Mucosa of stomach (tissue), 1 donor: ENCODE measurements at regions not wholly inside any gene's neighbourhood (a gene's known extent, or its start where the extent isn't known, plus 50 kb on each side); places are given as distances from the start of the nearest gene placed in this dataset.

Source experiments
- H3K27me3 ChIP-seq: one replicate; pipeline ENCODE4 v1.7.0; 2013; ENCODE audit warnings: mild to moderate bottlenecking, low read length; ENCODE audit not compliant: control insufficient read depth, insufficient read depth
- H3K36me3 ChIP-seq: one replicate; pipeline ENCODE4 v1.7.0; 2013; ENCODE audit warnings: low read length; ENCODE audit not compliant: control insufficient read depth, insufficient read depth
- H3K4me1 ChIP-seq: one replicate; pipeline ENCODE4 v1.7.0; 2013; ENCODE audit warnings: mild to moderate bottlenecking, low read length; ENCODE audit not compliant: control insufficient read depth, insufficient read depth
- H3K4me3 ChIP-seq: one replicate; pipeline ENCODE4 v1.7.0; 2013; ENCODE audit warnings: low read length
- H3K9ac ChIP-seq: one replicate; pipeline ENCODE4 v1.7.0; 2013; ENCODE audit warnings: mild to moderate bottlenecking, low read length, moderate library complexity
- H3K9me3 ChIP-seq: one replicate; pipeline ENCODE4 v1.7.0; 2013; ENCODE audit warnings: mild to moderate bottlenecking, low read length, moderate library complexity; ENCODE audit not compliant: control insufficient read depth
- donor health status: Pancreatic carcinoma.

GRCh38 chr4:141413366-141413765 lies 192.7 kb downstream of the ZNF330 start:
- no peak overlapping the region for H3K4me3 ChIP-seq
- H3K4me1 ChIP-seq: no peaks in the 10 kb centered on the region
- no peak overlapping the region for H3K9ac ChIP-seq
- H3K27me3 ChIP-seq: no peaks in the 10 kb centered on the region
- H3K9me3 ChIP-seq: no peaks in the 10 kb centered on the region
- H3K36me3 ChIP-seq: no peaks in the 10 kb centered on the region

GRCh38 chr4:141415651-141416050 lies 195.0 kb downstream of the ZNF330 start:
- Histone ChIP-seq H3K4me3 (no peak overlapping the region), H3K27me3 (no peaks in the 10 kb centered on the region), H3K9me3 (no peaks in the 10 kb centered on the region), H3K4me1 (no peaks in the 10 kb centered on the region), H3K36me3 (no peaks in the 10 kb centered on the region), H3K9ac (no peak overlapping the region)

GRCh38 chr4:141416219-141416618 lies 195.5 kb downstream of the ZNF330 start:
- Histone ChIP-seq H3K36me3 (no peaks in the 10 kb centered on the region), H3K4me3 (no peak overlapping the region), H3K9me3 (no peaks in the 10 kb centered on the region), H3K4me1 (no peaks in the 10 kb centered on the region), H3K9ac (no peak overlapping the region), H3K27me3 (no peaks in the 10 kb centered on the region)

GRCh38 chr4:141416677-141417363 lies 196.1 kb downstream of the ZNF330 start:
- Histone ChIP-seq H3K36me3 (no peaks in the 10 kb centered on the region), H3K4me3 (no peak overlapping the region), H3K9me3 (no peaks in the 10 kb centered on the region), H3K4me1 (no peaks in the 10 kb centered on the region), H3K9ac (no peak overlapping the region), H3K27me3 (no peaks in the 10 kb centered on the region)

GRCh38 chr4:141417387-141417786 lies 196.7 kb downstream of the ZNF330 start:
- Histone ChIP-seq H3K4me3 (no peak overlapping the region), H3K9ac (no peak overlapping the region), H3K4me1 (no peaks in the 10 kb centered on the region), H3K9me3 (no peaks in the 10 kb centered on the region), H3K36me3 (no peaks in the 10 kb centered on the region), H3K27me3 (no peaks in the 10 kb centered on the region)

GRCh38 chr4:141425124-141425523 lies 204.4 kb downstream of the ZNF330 start:
- Histone ChIP-seq H3K36me3 (no peaks in the 10 kb centered on the region), H3K9ac (no peak overlapping the region), H3K9me3 (no peaks in the 10 kb centered on the region), H3K27me3 (no peaks in the 10 kb centered on the region), H3K4me3 (no peak overlapping the region), H3K4me1 (no peaks in the 10 kb centered on the region)

GRCh38 chr4:141427726-141428296 lies 207.1 kb downstream of the ZNF330 start:
- Histone ChIP-seq H3K9me3 (no peaks in the 10 kb centered on the region), H3K36me3 (no peaks in the 10 kb centered on the region), H3K4me1 (no peaks in the 10 kb centered on the region), H3K4me3 (no peak overlapping the region), H3K27me3 (no peaks in the 10 kb centered on the region), H3K9ac (no peak overlapping the region)

GRCh38 chr4:141429933-141430332 lies 206.4 kb upstream of the IL15 start:
- Histone ChIP-seq H3K36me3 (no peaks in the 10 kb centered on the region), H3K9ac (no peak overlapping the region)

GRCh38 chr4:141430686-141431085 lies 205.7 kb upstream of the IL15 start:
- no peaks in the 10 kb centered on the region for H3K4me1 ChIP-seq
- H3K27me3 ChIP-seq: no peaks in the 10 kb centered on the region
- H3K4me3 ChIP-seq: no peak overlapping the region
- H3K9me3 ChIP-seq: no peaks in the 10 kb centered on the region
- H3K36me3 ChIP-seq: no peaks in the 10 kb centered on the region
- no peak overlapping the region for H3K9ac ChIP-seq

More at GRCh38 chr4:141429933-141430332, 206.4 kb upstream of the IL15 start:
- no peaks in the 10 kb centered on the region for H3K9me3 ChIP-seq
- H3K4me3 ChIP-seq: no peak overlapping the region
- H3K4me1 ChIP-seq: no peaks in the 10 kb centered on the region
- H3K27me3 ChIP-seq: no peaks in the 10 kb centered on the region

GRCh38 chr4:141432000-141432712 lies 204.2 kb upstream of the IL15 start:
- H3K9ac ChIP-seq: no peak overlapping the region
- no peaks in the 10 kb centered on the region for H3K27me3 ChIP-seq
- no peaks in the 10 kb centered on the region for H3K4me1 ChIP-seq
- H3K9me3 ChIP-seq: no peaks in the 10 kb centered on the region
- no peaks in the 10 kb centered on the region for H3K36me3 ChIP-seq
- no peak overlapping the region for H3K4me3 ChIP-seq

- Histone ChIP-seq H3K9ac (no peak overlapping the region), H3K36me3 (no peaks in the 10 kb centered on the region), H3K4me3 (no peak overlapping the region), H3K27me3 (no peaks in the 10 kb centered on the region), H3K9me3 (no peaks in the 10 kb centered on the region), H3K4me1 (no peaks in the 10 kb centered on the region)
These were observed 200.7 kb upstream of the IL15 start for GRCh38 chr4:141435446-141436225.

- H3K4me1 ChIP-seq: no peaks in the 10 kb centered on the region
- no peak overlapping the region for H3K9ac ChIP-seq
- no peak overlapping the region for H3K4me3 ChIP-seq
- H3K9me3 ChIP-seq: no peaks in the 10 kb centered on the region
- H3K27me3 ChIP-seq: no peaks in the 10 kb centered on the region
- H3K36me3 ChIP-seq: no peaks in the 10 kb centered on the region
These were observed 197.2 kb upstream of the IL15 start for GRCh38 chr4:141439223-141439622.
